T-cell (primary cell): ENCODE measurements at regions not wholly inside any gene's neighbourhood (a gene's known extent, or its start where the extent isn't known, plus 50 kb on each side); places are given as distances from the start of the nearest gene placed in this dataset.
"Not testable (repeated sequence)": the region's sequence is repeated elsewhere in the genome, so short reads cannot be mapped to it uniquely, and the experiment has no call there.

Source experiments
- ATAC-seq, 4 experiments: fragments of 200-7000 bp in 3 of 4; fragments of 150-1000 bp in 1 of 4; cut with Tn5 transposase; replicated peaks in 1 of 4; 1 replicate in 3 of 4; 2 replicates in 1 of 4; pipeline ENCODE4 v1.10.0; 2021; ENCODE audit warnings: moderate library complexity in 3 of 4, mild to moderate bottlenecking in 2 of 4, moderate number of reproducible peaks in 1 of 4
- CTCF ChIA-PET, 2 donors: fragments of 300-600 bp; sonication (Branson Sonifier 250); formaldehyde crosslinking; loops; one replicate each; lab custom pipeline; 2022; ENCODE audit warnings: antibody characterized with exemption in 2 of 2; lab: Charles Lee
- POLR2A ChIA-PET, 2 donors: fragments of 300-600 bp; sonication (Branson Sonifier 250); formaldehyde crosslinking; loops; one replicate each; lab custom pipeline; 2022; ENCODE audit warnings: antibody characterized with exemption in 2 of 2; lab: Charles Lee
- DNase-seq, 35 experiments: peaks; one replicate each; pipeline versions ENCODE4 v3.0.0 to v3.0.0-alpha.2; 2013 to 2023
- H3K27ac ChIP-seq: one replicate; pipeline ENCODE4 v1.5.1; 2013; ENCODE audit warnings: low read length
- H3K27me3 ChIP-seq, 2 experiments: replicated peaks in 1 of 2; 1 replicate in 1 of 2; 2 replicates in 1 of 2; pipeline versions ENCODE4 v1.6.1 to v1.7.0; 2013; ENCODE audit warnings: low read length in 1 of 2, mixed read lengths in 1 of 2; ENCODE audit not compliant: control insufficient read depth in 2 of 2, insufficient read depth in 2 of 2; ENCODE audit errors: extremely low read depth in 1 of 2
- H3K36me3 ChIP-seq, 2 donors: 1 replicate in 1 of 2; 2 replicates in 1 of 2; pipeline versions ENCODE4 v1.6.1 to v1.7.0; 2013; ENCODE audit warnings: low read length in 1 of 2; ENCODE audit not compliant: control insufficient read depth in 2 of 2, insufficient read depth in 1 of 2; ENCODE audit errors: extremely low read depth in 1 of 2
- H3K4me1 ChIP-seq, 2 experiments: 1 replicate in 1 of 2; 2 replicates in 1 of 2; pipeline versions ENCODE4 v1.6.1 to v1.7.0; 2013; ENCODE audit warnings: low read length in 2 of 2, mixed read lengths in 1 of 2; ENCODE audit not compliant: insufficient read depth in 2 of 2, control insufficient read depth in 1 of 2; ENCODE audit errors: extremely low read depth in 1 of 2
- H3K4me3 ChIP-seq, 2 donors: 1 replicate in 1 of 2; 2 replicates in 1 of 2; pipeline versions ENCODE4 v1.5.1 to v1.7.0; 2013; ENCODE audit warnings: mild to moderate bottlenecking in 2 of 2, low read length in 1 of 2, moderate library complexity in 1 of 2; ENCODE audit not compliant: control insufficient read depth in 1 of 2; ENCODE audit errors: extremely low read depth in 1 of 2
- H3K9me3 ChIP-seq: 2 replicates; pipeline ENCODE4 v1.7.0; 2013
- H3K27ac Mint-ChIP-seq, 2 donors: one replicate each; pipeline ENCODE4 v1.8.0; 2020 to 2021; ENCODE audit warnings: mild to moderate bottlenecking in 2 of 2, mixed read lengths in 2 of 2
- H3K27me3 Mint-ChIP-seq, 2 donors: one replicate each; pipeline ENCODE4 v1.8.0; 2021 to 2022; ENCODE audit warnings: mixed read lengths in 2 of 2
- H3K36me3 Mint-ChIP-seq: one replicate; pipeline ENCODE4 v1.8.0; 2021; ENCODE audit warnings: mixed read lengths
- H3K4me1 Mint-ChIP-seq, 3 donors: one replicate each; pipeline ENCODE4 v1.8.0; 2020 to 2022; ENCODE audit warnings: mixed read lengths in 3 of 3, mild to moderate bottlenecking in 1 of 3
- H3K4me3 Mint-ChIP-seq, 3 donors: one replicate each; pipeline ENCODE4 v1.8.0; 2020 to 2022; ENCODE audit warnings: mild to moderate bottlenecking in 3 of 3, mixed read lengths in 3 of 3, moderate library complexity in 3 of 3
- H3K9me3 Mint-ChIP-seq, 3 donors: one replicate each; pipeline ENCODE4 v1.8.0; 2020 to 2022; ENCODE audit warnings: mixed read lengths in 3 of 3
- WGBS: methylation state at CpG from one replicate; pipeline ENCODE4 v1.1.5; 2013; ENCODE audit warnings: missing lambda C conversion rate; ENCODE audit not compliant: insufficient coverage; 5-methylcytosine and 5-hydroxymethylcytosine counted together

DNA sequence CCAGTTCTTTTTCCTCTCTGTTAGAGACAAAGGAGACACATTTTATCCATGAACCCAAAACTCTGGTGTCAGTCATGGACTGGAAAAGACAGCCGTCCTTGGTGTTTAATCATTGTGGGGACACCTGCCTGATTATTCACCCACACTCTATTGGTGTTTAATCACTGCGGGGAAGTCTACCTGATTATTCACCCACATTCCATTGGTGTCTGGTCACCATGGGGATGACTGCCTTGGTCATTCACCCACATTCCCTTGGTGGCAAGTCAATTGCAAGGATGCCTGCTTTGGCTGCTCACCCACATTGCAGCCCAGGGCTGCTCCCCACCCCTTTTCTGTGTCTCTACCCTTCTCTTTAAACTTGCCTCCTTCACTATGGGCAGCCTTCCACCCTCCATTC, 589.7 kb upstream of the AMELY start:
- Mint-ChIP-seq H3K27me3 (peaks cover 0 to 10% of the 10 kb centered on the region in 2 donors), H3K9me3 (no peaks in the 10 kb centered on the region), H3K36me3 (no peaks in the 10 kb centered on the region), H3K4me1 (no peaks in the 10 kb centered on the region), H3K4me3 (no peak overlapping the region), H3K27ac (no peak overlapping the region)
- no peaks in the 10 kb centered on the region for H3K36me3 ChIP-seq
- H3K9me3 ChIP-seq, result no peaks in the 10 kb centered on the region
- ChIA-PET POLR2A (no interaction called here), CTCF (no interaction called here)
- ATAC-seq, result no peak
- H3K27ac ChIP-seq, result no peak overlapping the region
- DNase-seq, result no peak
- no peaks in the 10 kb centered on the region for H3K4me1 ChIP-seq
- H3K4me3 ChIP-seq, result no peak overlapping the region
- H3K27me3 ChIP-seq, result no peaks in the 10 kb centered on the region
- WGBS, result no CpG with 5 or more reads among the region's 2 CpGs

DNA sequence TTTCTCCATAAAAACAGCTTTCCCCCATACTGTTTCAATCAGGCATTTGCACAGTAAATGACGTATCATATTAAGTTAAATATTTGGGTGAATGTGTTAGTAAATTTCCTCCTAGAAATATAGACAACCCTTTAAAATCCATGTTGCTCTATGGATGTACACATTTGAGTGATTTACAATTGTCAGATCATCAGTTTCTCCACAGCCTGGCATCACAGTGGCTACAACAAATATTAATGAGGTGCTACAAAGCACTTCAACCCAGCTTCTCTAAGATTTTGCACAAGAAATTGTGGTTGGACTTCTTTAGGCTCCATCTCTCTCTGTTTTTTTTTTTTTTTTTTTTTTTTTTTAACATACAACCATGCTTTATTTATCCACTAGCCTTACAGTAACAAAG, 584.4 kb upstream of the AMELY start:
- ChIA-PET CTCF (no interaction called here), POLR2A (no interaction called here)
- DNase-seq (no peak), ATAC-seq (no peak)
- H3K36me3 ChIP-seq, result no peaks in the 10 kb centered on the region
- no peak overlapping the region for H3K4me3 ChIP-seq
- Mint-ChIP-seq H3K27ac (no peak overlapping the region), H3K4me3 (no peak overlapping the region), H3K4me1 (no peaks in the 10 kb centered on the region), H3K9me3 (no peaks in the 10 kb centered on the region), H3K36me3 (no peaks in the 10 kb centered on the region), H3K27me3 (peaks cover 0 to 4% of the 10 kb centered on the region in 2 donors)
- no peaks in the 10 kb centered on the region for H3K27me3 ChIP-seq
- no peaks in the 10 kb centered on the region for H3K9me3 ChIP-seq
- no peak overlapping the region for H3K27ac ChIP-seq
- WGBS, result no CpG with 5 or more reads among the region's 1 CpG
- H3K4me1 ChIP-seq, result no peaks in the 10 kb centered on the region

DNA sequence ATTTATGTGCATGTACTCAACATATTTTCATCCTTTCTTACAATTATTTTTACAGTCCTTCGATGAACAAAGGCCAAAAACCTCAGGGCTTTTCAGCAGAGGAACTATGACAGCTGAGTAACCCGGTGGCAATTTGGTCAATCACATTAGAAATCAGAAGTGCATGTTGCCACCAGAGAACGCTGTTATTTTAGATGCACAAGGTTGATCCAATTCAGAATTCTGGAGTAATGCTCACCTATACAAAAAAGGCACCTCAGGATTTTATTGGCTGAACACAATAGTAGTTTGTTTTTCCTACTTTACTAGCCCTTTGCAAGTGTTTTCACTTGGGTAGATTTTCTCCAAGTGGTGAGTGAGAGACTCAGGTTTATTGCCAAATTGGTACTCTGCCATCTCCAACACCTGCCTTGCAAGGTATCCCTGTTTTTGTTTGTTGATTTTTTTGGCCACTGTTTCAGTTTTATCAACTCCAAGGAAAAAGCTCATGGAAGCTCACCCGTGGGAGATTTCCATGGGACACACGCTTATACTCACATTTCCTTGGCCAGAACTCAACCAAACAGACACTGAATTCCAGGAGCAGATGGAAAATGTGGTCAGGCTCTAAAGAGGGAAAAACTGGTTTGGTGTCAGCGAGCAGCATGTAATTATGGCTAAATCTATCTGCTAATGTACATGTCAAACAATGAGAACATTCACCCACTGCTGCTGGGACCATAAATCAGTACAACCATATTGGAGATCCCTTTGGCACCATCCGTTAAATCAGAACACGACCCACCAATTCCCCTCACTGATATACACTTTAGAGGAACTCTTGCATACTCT, 573.1 kb upstream of the AMELY start:
- H3K4me3 ChIP-seq, POLR2A ChIA-PET, H3K4me1 Mint-ChIP-seq, CTCF ChIA-PET, H3K36me3 ChIP-seq, H3K27ac ChIP-seq, H3K36me3 Mint-ChIP-seq, H3K9me3 ChIP-seq, H3K4me1 ChIP-seq, H3K9me3 Mint-ChIP-seq, H3K27me3 ChIP-seq, H3K27ac Mint-ChIP-seq, H3K27me3 Mint-ChIP-seq, DNase-seq, H3K4me3 Mint-ChIP-seq, ATAC-seq: not testable (repeated sequence)
- no CpG with 5 or more reads among the region's 8 CpGs for WGBS

DNA sequence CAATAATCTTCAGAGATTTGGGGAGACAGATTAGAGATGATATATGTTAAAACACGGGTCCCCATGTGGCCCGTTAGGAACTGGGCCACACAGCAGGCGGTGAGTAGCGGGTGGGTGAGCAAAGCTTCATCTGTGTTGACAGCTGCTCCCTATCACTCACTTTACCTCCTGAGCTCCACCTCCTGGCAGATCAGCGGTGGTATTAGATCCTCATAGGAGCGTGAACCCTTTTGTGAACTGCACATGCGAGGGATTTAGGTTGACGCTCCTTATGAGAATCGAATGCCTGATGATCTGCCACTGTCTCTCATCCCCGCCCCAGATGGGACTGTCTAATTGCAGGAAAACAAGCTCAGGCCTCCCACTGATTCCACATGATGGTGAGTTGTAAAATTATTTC, 560.4 kb upstream of the AMELY start:
- Histone ChIP-seq H3K9me3 (no peaks in the 10 kb centered on the region), H3K27ac (no peak overlapping the region)

DNA sequence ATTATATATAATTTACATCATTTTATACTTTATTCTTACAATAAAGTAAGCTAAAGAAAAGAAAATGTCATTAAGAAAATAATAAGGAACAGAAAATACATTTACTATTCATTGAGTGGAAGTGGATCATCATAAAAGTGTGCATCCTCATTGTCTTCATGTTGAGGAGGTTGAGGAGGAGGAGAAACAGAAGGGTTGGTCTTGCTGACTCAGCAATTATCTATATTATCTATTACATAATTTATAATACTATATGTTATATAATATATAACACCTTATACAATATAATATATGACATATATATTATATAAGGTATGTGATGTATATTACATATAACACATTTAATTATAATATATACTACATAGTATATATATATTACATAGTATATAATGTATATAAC, 558.5 kb upstream of the AMELY start:
- Histone ChIP-seq H3K36me3 (no peaks in the 10 kb centered on the region), H3K9me3 (no peaks in the 10 kb centered on the region), H3K4me3 (no peak overlapping the region), H3K4me1 (no peaks in the 10 kb centered on the region), H3K27me3 (peaks cover 0 to 2% of the 10 kb centered on the region in 2 experiments), H3K27ac (no peak overlapping the region)
- CTCF ChIA-PET, result no interaction called here
- no peaks in the 10 kb centered on the region for H3K9me3 Mint-ChIP-seq
- ATAC-seq (no peak), DNase-seq (no peak)
- POLR2A ChIA-PET, result no interaction called here
- H3K4me1 Mint-ChIP-seq, result peaks cover 0 to 3% (median 0%) of the 10 kb centered on the region in 3 donors
- no peak overlapping the region for H3K4me3 Mint-ChIP-seq
- H3K27me3 Mint-ChIP-seq, result peaks cover 0 to 4% of the 10 kb centered on the region in 2 donors
- no peak overlapping the region for H3K27ac Mint-ChIP-seq
- no peaks in the 10 kb centered on the region for H3K36me3 Mint-ChIP-seq

More for the DNA sequence above, 560.4 kb upstream of the AMELY start:
- ChIA-PET CTCF (no interaction called here), POLR2A (no interaction called here)
- Mint-ChIP-seq H3K4me1 (peaks cover 0 to 7% (median 0%) of the 10 kb centered on the region in 3 donors), H3K4me3 (no peak overlapping the region), H3K9me3 (no peaks in the 10 kb centered on the region), H3K27me3 (no peaks in the 10 kb centered on the region), H3K36me3 (no peaks in the 10 kb centered on the region), H3K27ac (no peak overlapping the region)
- WGBS, result no CpG with 5 or more reads among the region's 10 CpGs
- DNase-seq, result no peak
- Histone ChIP-seq H3K4me1 (no peaks in the 10 kb centered on the region), H3K36me3 (no peaks in the 10 kb centered on the region), H3K27me3 (no peaks in the 10 kb centered on the region), H3K4me3 (no peak overlapping the region)
- no peak for ATAC-seq

DNA sequence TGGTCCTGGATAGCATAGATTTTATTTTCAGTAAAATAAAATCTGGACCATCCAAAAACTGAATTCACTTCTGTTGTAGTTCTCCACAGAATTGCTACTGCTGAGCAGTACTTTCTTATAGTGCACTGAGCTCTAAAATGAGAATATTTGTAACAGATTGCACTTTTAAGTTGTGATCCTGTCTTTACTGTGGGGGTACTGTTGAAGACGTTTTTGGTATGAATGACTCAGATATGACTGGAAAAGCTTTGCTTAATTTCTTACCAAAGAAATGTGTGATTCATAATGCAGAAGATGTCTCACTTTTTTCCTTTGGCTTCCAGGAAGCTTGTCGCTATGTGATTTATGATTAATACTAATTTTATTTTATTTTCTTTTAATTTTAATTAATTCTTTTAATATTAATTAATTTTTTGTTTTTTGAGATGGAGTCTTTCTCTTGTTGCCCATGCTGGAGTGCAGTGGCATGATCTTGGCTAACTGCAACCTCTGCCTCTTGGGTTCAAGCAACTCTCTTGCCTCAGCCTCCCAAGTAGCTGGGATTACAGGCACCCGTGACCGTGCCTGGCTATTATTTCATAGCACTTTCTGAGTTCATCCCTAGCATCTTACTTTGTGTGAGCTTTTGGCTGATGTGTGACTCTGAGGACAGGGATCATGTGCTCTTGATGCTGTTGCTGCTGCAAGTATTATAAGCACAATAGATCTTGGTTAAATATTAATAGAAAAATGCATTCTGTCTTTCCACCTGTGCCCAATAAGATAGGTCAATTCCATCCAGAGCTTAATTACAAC, 557.6 kb upstream of the AMELY start:
- H3K4me3 ChIP-seq, result no peak overlapping the region
- Mint-ChIP-seq H3K36me3 (no peaks in the 10 kb centered on the region), H3K4me1 (no peaks in the 10 kb centered on the region), H3K4me3 (no peak overlapping the region), H3K27ac (no peak overlapping the region), H3K27me3 (peaks cover 0 to 4% of the 10 kb centered on the region in 2 donors), H3K9me3 (no peaks in the 10 kb centered on the region)
- WGBS, result no CpG with 5 or more reads among the region's 4 CpGs
- peaks cover 0 to 2% of the 10 kb centered on the region in 2 experiments for H3K27me3 ChIP-seq
- CTCF ChIA-PET, result no interaction called here
- H3K27ac ChIP-seq, result no peak overlapping the region
- no peaks in the 10 kb centered on the region for H3K9me3 ChIP-seq
- no peaks in the 10 kb centered on the region for H3K4me1 ChIP-seq
- H3K36me3 ChIP-seq, result no peaks in the 10 kb centered on the region
- DNase-seq, result no peak
- POLR2A ChIA-PET, result no interaction called here
- ATAC-seq, result no peak
